GM12891 (cell line): ENCODE measurements at regions not wholly inside any gene's neighbourhood (a gene's known extent, or its start where the extent isn't known, plus 50 kb on each side); places are given as distances from the start of the nearest gene placed in this dataset.

Experiments used
- POLR2A ChIP-seq: IDR thresholded peaks from 2 replicates; pipeline ENCODE4 v1.6.1; 2011; ENCODE audit warnings: low read depth, low read length, control low read depth
- POLR2AphosphoS5 ChIP-seq: IDR thresholded peaks from 2 replicates; pipeline ENCODE4 v1.6.1; 2011; ENCODE audit warnings: low read depth, low read length, control low read depth
- TAF1 ChIP-seq: IDR thresholded peaks from 2 replicates; pipeline ENCODE4 v1.6.1; 2011; ENCODE audit warnings: low read depth, low read length, control low read depth

- TF ChIP-seq TAF1 = no peak
- no peak for TF ChIP-seq POLR2A
- no peak for TF ChIP-seq POLR2AphosphoS5
These were observed 426.0 kb upstream of the RARB start for GRCh38 chr3:25002052-25002451.
